NT2/D1 (cell line): ENCODE measurements at regions not wholly inside any gene's neighbourhood (a gene's known extent, or its start where the extent isn't known, plus 50 kb on each side); places are given as distances from the start of the nearest gene placed in this dataset.

Experiments
- YY1 ChIP-seq: IDR thresholded peaks from 2 replicates; pipeline ENCODE4 v1.6.1; 2011; ENCODE audit not compliant: insufficient read length, insufficient read depth
- ZNF274 ChIP-seq: IDR thresholded peaks from 2 replicates; pipeline ENCODE4 v1.6.1; 2011; ENCODE audit warnings: mild to moderate bottlenecking, low read depth, low read length

DNA sequence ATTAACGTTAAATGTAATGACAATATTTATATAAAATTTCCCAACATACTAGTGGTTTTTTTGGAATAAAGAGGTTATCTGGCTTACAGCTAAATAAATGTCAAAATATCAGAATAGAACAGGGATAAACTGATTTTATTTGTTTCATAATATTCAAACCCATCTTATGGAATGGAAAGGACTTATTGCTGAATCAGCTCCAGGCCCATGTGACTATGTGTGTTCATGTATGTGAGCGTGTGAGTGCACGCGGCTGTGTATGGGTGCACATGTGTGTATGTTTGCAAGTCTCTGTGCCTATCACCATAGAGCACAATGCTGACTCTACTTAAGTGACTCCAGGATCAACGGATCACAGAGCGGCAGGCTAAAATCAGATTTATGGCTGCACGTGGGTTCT is 392.3 kb upstream of the GRM7 start:
- TF ChIP-seq YY1: no peak
- TF ChIP-seq ZNF274: no peak
